ENCODE measurements at regions not wholly inside any gene's neighbourhood (a gene's known extent, or its start where the extent isn't known, plus 50 kb on each side); places are given as distances from the start of the nearest gene placed in this dataset.

DNA sequence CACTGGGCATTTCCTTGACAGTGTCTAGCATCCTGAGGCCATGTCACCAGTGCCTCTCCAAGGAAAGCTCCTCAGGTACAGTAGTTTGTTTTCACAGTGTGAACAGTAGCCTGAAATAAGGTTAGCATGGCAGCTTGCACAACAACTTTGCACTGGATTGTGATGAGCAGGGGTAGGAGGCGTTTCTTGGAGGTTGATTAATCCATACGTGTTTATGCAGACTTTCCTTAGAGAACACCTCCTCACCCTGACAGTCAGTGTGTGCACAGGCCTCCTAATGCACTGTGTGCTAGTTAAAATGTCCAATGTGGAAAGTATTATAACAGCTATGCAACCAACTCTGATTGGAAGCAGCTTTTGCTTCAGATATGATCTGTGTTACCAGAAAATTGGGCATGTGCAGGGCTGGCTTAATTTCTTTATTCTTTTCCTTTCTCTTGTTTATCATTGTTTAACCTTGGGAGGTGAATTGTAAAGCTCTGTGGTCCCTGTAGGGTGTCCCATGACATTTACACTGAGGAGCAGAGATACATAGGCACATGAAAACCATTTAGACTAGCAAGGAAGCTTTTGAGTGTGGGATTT, 77.2 kb upstream of the LDAH start:
- Histone ChIP-seq H3K27me3 (no peaks in the 10 kb centered on the region), H3K4me3 (no peak overlapping the region), H3K9me3 (no peaks in the 10 kb centered on the region), H3K4me1 (no peaks in the 10 kb centered on the region), H3K27ac (no peak overlapping the region), H3K36me3 (ENCODE audit: low read depth, missing control alignments) (no peaks in the 10 kb centered on the region)
- intact Hi-C loops (cut with DNase I; ENCODE audit: low total_unique reads) = no loop called here
- no peak for DNase-seq
- TF ChIP-seq, protein P1, sequence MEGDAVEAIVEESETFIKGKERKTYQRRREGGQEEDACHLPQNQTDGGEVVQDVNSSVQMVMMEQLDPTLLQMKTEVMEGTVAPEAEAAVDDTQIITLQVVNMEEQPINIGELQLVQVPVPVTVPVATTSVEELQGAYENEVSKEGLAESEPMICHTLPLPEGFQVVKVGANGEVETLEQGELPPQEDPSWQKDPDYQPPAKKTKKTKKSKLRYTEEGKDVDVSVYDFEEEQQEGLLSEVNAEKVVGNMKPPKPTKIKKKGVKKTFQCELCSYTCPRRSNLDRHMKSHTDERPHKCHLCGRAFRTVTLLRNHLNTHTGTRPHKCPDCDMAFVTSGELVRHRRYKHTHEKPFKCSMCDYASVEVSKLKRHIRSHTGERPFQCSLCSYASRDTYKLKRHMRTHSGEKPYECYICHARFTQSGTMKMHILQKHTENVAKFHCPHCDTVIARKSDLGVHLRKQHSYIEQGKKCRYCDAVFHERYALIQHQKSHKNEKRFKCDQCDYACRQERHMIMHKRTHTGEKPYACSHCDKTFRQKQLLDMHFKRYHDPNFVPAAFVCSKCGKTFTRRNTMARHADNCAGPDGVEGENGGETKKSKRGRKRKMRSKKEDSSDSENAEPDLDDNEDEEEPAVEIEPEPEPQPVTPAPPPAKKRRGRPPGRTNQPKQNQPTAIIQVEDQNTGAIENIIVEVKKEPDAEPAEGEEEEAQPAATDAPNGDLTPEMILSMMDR (IDR thresholded peaks at IDR 0.05) = no peak
- TF ChIP-seq POLR2A (IDR thresholded peaks at IDR 0.05) = no peak
- 78 to 95% methylated on average over 2 of the region's 2 CpGs for WGBS, 2 donors

DNA sequence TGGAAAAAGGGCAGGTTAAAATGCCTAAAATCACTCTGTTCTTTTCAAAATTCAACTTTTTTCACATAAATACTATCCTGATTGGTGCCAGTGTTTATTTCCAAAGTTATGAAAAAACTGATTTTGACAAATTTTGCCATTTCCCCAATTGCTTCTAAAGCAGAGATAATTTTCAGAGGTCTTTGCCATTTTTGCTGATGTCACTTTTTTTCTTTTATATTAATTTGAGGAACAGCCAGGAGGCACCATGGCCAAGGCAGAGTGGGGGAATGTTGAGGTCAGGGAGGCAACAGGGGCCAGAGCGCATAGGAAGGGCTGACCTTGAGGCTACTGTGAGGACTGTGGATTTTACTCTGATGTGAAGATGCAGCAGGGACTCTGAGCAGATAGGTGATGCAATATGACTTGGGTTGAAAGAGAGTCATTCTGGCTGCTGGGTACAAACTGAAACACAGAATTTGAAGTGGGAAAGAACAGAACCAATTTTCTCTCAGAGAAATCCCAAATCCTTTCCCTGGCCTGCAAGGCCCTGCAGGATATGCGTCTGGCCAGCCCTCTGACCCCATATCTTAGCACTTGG, 75.1 kb upstream of the LDAH start:
- Histone ChIP-seq H3K4me1 (no peaks in the 10 kb centered on the region), H3K36me3 (ENCODE audit: low read depth, missing control alignments) (no peaks in the 10 kb centered on the region), H3K4me3 (no peak overlapping the region), H3K27ac (no peak overlapping the region), H3K9me3 (no peaks in the 10 kb centered on the region), H3K27me3 (no peaks in the 10 kb centered on the region)
- TF ChIP-seq, protein P1 (IDR thresholded peaks at IDR 0.05) = no peak
- no peak for TF ChIP-seq POLR2A (IDR thresholded peaks at IDR 0.05)
- no peak for DNase-seq
- intact Hi-C loops (cut with DNase I; ENCODE audit: low total_unique reads) = no loop called here
- 89 to 90% methylated on average over 2 of the region's 2 CpGs for WGBS, 2 donors

DNA sequence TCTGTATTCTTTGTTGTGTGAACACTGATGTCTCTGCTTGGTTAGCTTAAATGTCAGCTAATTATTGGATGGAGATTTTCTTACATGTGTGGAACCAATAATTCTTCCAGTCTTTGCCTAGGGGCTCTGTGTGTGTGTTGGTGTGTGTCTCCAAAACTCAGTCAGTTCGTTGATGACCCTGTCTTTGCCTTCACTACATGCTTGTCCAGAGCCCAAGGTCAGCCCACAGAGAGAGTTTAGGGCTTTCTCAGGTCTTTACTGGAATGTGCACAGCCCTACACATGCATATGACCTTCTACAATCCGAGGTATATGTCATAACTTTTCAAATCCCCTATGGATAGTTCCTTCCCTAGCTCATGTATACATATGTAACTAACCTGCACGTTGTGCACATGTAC, 74.1 kb upstream of the LDAH start:
- H3K4me3 ChIP-seq = no peak overlapping the region
- no peak for DNase-seq
- intact Hi-C loops (cut with DNase I; ENCODE audit: low total_unique reads) = no loop called here
- WGBS, 2 donors = 70 to 72% methylated on average over 3 of the region's 3 CpGs
- no peak for TF ChIP-seq POLR2A (IDR thresholded peaks at IDR 0.05)
- TF ChIP-seq, protein P1 (IDR thresholded peaks at IDR 0.05) = no peak
- H3K27me3 ChIP-seq = no peaks in the 10 kb centered on the region
- no peaks in the 10 kb centered on the region for H3K4me1 ChIP-seq
- no peaks in the 10 kb centered on the region for H3K9me3 ChIP-seq
- no peak overlapping the region for H3K27ac ChIP-seq
- H3K36me3 ChIP-seq (ENCODE audit: low read depth, missing control alignments) = no peaks in the 10 kb centered on the region

DNA sequence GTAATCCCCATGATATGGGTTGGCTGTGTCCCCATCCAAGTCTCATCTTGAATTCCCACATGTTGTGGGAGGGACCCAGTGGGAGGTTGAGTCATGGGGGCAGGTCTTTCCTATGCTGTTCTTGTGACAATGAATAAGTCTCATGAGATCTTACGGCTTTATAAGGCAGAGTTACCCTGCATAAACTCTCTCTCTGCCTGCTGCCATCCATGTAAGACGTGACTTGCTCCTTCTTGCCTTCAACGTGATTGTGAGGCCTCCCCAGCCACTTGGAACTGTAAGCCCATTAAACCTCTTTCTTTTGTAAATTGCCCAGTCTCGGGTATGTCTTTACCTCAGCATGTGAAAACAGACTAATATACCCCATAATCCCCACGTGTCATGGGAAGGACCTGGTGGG, 61.9 kb upstream of the LDAH start:
- Histone ChIP-seq H3K27ac (no peak overlapping the region), H3K36me3 (ENCODE audit: low read depth, missing control alignments) (no peaks in the 10 kb centered on the region), H3K4me3 (no peak overlapping the region), H3K27me3 (no peaks in the 10 kb centered on the region), H3K9me3 (no peaks in the 10 kb centered on the region), H3K4me1 (no peaks in the 10 kb centered on the region)
- DNase-seq = no peak
- TF ChIP-seq, protein P1 (IDR thresholded peaks at IDR 0.05) = no peak
- TF ChIP-seq POLR2A (IDR thresholded peaks at IDR 0.05) = no peak
- intact Hi-C loops (cut with DNase I; ENCODE audit: low total_unique reads) = no loop called here
- WGBS, 2 donors = 81 to 84% methylated on average over 5 of the region's 5 CpGs
